HFFc6 (cell line): ENCODE measurements at regions not wholly inside any gene's neighbourhood (a gene's known extent, or its start where the extent isn't known, plus 50 kb on each side); places are given as distances from the start of the nearest gene placed in this dataset.

ENCODE experiments used
- DNase-seq: peaks from one replicate; pipeline ENCODE4 v3.0.0-alpha.2; 2018
- H3K27ac Mint-ChIP-seq: 2 replicates; pipeline ENCODE4 v1.8.0; 2020; ENCODE audit warnings: mild to moderate bottlenecking, mixed read lengths
- H3K27me3 Mint-ChIP-seq: 2 replicates; pipeline ENCODE4 v1.8.0; 2021; ENCODE audit warnings: mild to moderate bottlenecking, moderate library complexity, mixed read lengths; ENCODE audit not compliant: insufficient read depth
- H3K36me3 Mint-ChIP-seq: 2 replicates; pipeline ENCODE4 v1.8.0; 2021; ENCODE audit warnings: low read depth, mixed read lengths
- H3K4me1 Mint-ChIP-seq: 2 replicates; pipeline ENCODE4 v1.8.0; 2020; ENCODE audit warnings: low read depth, mixed read lengths
- H3K4me3 Mint-ChIP-seq: 2 replicates; pipeline ENCODE4 v1.8.0; 2020; ENCODE audit warnings: mild to moderate bottlenecking, moderate library complexity, mixed read lengths
- H3K9me3 Mint-ChIP-seq: 2 replicates; pipeline ENCODE4 v1.8.0; 2020; ENCODE audit warnings: mild to moderate bottlenecking, mixed read lengths
- TF ChIP-seq, protein P1 (sequence below): fragments of 200-600 bp; sonication (generic); IDR thresholded peaks from 2 replicates; pipeline ENCODE4 v1.5.0; 2021; ENCODE audit warnings: antibody characterized with exemption, mild to moderate bottlenecking

DNA sequence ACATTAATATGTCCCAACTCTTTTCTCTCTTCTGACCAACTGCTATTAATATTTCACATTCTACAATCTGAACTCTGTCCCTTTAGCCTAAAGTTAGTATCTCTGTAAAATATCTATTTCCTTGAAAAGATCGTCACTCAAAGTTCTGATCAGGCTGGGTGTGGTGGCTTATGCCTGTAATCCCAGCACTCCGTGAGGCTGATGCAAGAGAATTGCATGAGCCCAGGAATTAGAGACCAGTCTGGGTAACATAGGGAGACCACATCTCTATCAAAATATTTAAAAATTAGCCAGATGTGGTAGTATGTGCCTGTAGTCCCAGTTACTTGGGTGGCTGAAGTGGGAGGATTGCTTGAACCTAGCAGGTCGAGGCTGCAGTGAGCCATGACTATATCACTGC is 695.6 kb downstream of the MCTP2 start:
- Mint-ChIP-seq H3K9me3 (peaks cover 18% of the 10 kb centered on the region), H3K36me3 (no peaks in the 10 kb centered on the region; the same call in 1 of the 2 replicates), H3K4me3 (no peak overlapping the region), H3K27ac (no peak overlapping the region), H3K4me1 (no peaks in the 10 kb centered on the region), H3K27me3 (peaks cover 2% of the 10 kb centered on the region)
- no peak for DNase-seq
- TF ChIP-seq, protein P1, sequence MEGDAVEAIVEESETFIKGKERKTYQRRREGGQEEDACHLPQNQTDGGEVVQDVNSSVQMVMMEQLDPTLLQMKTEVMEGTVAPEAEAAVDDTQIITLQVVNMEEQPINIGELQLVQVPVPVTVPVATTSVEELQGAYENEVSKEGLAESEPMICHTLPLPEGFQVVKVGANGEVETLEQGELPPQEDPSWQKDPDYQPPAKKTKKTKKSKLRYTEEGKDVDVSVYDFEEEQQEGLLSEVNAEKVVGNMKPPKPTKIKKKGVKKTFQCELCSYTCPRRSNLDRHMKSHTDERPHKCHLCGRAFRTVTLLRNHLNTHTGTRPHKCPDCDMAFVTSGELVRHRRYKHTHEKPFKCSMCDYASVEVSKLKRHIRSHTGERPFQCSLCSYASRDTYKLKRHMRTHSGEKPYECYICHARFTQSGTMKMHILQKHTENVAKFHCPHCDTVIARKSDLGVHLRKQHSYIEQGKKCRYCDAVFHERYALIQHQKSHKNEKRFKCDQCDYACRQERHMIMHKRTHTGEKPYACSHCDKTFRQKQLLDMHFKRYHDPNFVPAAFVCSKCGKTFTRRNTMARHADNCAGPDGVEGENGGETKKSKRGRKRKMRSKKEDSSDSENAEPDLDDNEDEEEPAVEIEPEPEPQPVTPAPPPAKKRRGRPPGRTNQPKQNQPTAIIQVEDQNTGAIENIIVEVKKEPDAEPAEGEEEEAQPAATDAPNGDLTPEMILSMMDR = no peak

DNA sequence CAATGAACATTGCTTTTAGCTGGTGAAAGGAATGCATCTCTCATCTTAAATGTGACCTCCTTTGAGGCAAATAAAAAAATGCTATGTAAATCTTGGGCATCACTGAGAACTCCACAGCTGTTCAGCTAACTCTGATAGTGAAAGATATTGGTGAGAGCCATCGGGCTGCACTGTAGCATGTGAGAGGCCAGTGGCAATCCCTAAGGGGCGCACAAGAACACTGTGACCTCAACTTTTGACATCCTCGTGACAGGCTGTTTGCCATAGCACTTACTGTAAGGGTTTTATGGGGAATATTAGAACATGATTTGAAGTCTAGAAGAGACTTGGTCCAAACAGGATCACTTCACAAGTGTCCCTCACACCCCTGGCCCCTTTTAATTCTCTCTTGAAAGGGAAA is 697.9 kb downstream of the MCTP2 start:
- TF ChIP-seq, protein P1 = no peak
- H3K36me3 Mint-ChIP-seq = no peaks in the 10 kb centered on the region; the same call in 1 of the 2 replicates
- no peak overlapping the region for H3K27ac Mint-ChIP-seq
- H3K4me3 Mint-ChIP-seq = no peak overlapping the region
- peaks cover 2% of the 10 kb centered on the region for H3K27me3 Mint-ChIP-seq
- no peaks in the 10 kb centered on the region for H3K4me1 Mint-ChIP-seq
- peaks cover 32% of the 10 kb centered on the region for H3K9me3 Mint-ChIP-seq
- DNase-seq = no peak

DNA sequence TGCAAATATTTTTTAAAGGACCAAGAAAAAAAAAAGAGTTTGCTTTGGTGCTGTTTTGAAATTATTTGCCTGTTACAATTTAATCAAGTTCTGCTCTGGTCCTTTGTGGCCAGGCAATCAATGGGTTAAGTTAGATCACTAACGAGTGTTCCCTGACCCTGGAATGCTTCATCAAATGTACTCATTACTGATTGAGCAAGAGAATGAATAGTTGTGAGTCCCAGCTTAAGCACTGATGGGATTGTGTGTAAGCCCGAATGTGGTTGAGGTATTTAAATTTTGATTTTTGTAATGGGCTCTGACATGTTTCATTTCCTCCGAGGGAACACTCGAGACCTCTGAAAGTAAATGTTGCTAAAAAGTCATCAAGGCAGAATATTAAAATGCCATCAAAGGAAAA is 699.1 kb downstream of the MCTP2 start:
- no peak for DNase-seq

DNA sequence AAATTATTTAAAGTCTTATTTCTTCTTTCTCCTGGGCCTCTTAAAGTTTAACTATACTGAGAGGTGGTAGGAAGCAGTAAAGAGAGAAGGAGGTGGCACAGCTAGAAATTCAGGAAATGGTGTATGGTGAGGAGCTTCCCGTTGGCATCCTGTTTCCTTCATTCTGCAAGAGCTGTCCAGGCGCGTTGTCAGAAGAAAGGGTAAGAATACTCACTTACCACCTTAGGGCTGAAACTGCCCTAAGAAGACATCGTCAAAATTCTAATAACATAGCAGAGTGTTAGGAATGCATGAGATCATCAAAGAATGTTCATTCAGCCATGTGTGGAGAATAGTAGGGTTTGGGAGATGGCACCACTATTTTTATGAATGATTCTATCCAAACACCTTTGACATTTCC is 699.6 kb downstream of the MCTP2 start:
- Mint-ChIP-seq H3K4me1 (no peaks in the 10 kb centered on the region), H3K4me3 (no peak overlapping the region), H3K27ac (no peak overlapping the region), H3K9me3 (peaks cover 43% of the 10 kb centered on the region), H3K36me3 (no peaks in the 10 kb centered on the region; the same call in 1 of the 2 replicates), H3K27me3 (peaks cover 2% of the 10 kb centered on the region)
- no peak for DNase-seq
- TF ChIP-seq, protein P1 = no peak

More for the DNA sequence above, 699.1 kb downstream of the MCTP2 start:
- TF ChIP-seq, protein P1 = no peak
- peaks cover 2% of the 10 kb centered on the region for H3K27me3 Mint-ChIP-seq
- no peaks in the 10 kb centered on the region; the same call in 1 of the 2 replicates for H3K36me3 Mint-ChIP-seq
- H3K4me3 Mint-ChIP-seq = no peak overlapping the region
- H3K27ac Mint-ChIP-seq = no peak overlapping the region
- peaks cover 40% of the 10 kb centered on the region for H3K9me3 Mint-ChIP-seq
- no peaks in the 10 kb centered on the region for H3K4me1 Mint-ChIP-seq

DNA sequence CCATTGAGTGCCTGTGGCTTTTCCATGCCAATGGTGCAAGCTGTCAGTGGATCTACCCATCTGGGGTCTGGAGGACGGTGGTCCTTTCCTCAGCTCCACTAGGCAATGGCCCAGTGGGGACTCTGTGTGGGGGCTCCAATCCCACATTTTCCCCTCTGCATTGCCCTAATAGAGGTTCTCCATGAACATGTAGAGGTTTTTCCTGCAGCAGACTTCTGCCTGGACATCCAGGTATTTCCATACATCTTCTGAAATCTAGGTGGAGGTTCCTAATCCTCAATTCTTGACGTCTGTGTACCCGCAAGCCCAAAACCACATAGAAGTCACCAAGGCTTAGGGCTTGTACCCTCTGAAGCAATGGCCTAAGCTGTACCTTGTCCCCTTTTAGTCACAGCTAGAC is 703.1 kb downstream of the MCTP2 start:
- Mint-ChIP-seq H3K9me3 (peaks cover 35% of the 10 kb centered on the region), H3K27ac (no peak overlapping the region), H3K4me3 (no peak overlapping the region), H3K27me3 (peaks cover 2% of the 10 kb centered on the region), H3K36me3 (no peaks in the 10 kb centered on the region; the same call in 1 of the 2 replicates), H3K4me1 (no peaks in the 10 kb centered on the region)
- TF ChIP-seq, protein P1 = no peak
- DNase-seq = no peak

DNA sequence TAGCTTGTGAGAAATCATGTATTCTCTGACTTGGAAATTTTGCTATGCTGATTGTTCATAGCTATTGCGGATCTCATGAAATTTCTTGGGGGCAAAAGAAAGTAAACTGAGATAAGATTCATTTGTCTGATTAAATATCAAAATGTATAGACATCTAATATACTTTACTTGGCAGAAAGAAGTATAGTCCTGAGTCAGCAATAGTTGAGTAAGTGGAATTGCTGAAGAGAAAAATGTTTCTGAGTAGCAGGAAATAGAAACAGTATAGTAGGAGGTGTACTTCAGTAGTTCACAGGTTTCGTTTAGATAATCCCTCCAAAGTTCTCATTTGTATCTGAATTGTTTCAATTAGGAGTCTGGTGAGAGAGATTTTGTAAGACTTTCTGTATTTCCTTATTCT is 705.9 kb downstream of the MCTP2 start:
- no peaks in the 10 kb centered on the region for H3K4me1 Mint-ChIP-seq
- no peak overlapping the region for H3K27ac Mint-ChIP-seq
- H3K36me3 Mint-ChIP-seq = no peaks in the 10 kb centered on the region; the same call in 1 of the 2 replicates
- DNase-seq = no peak
- H3K4me3 Mint-ChIP-seq = no peak overlapping the region
- no peaks in the 10 kb centered on the region for H3K27me3 Mint-ChIP-seq
- TF ChIP-seq, protein P1 = no peak
- H3K9me3 Mint-ChIP-seq = peaks cover 34% of the 10 kb centered on the region
